AG09309 (cell line): ENCODE measurements at regions not wholly inside any gene's neighbourhood (a gene's known extent, or its start where the extent isn't known, plus 50 kb on each side); places are given as distances from the start of the nearest gene placed in this dataset.

ENCODE experiments used
- DNase-seq: peaks from one replicate; pipeline ENCODE4 v3.0.0-alpha.2; 2010; ENCODE audit warnings: low read depth
- H3K4me3 ChIP-seq: 2 replicates; pipeline ENCODE4 v1.5.1; 2011; ENCODE audit warnings: mild to moderate bottlenecking, low read depth, low read length, moderate library complexity; ENCODE audit not compliant: control insufficient read depth
- CTCF ChIP-seq: IDR thresholded peaks from 2 replicates; pipeline ENCODE4 v1.5.1; 2011; ENCODE audit warnings: mild to moderate bottlenecking, low read depth, low read length, inconsistent platforms; ENCODE audit not compliant: insufficient read depth, control insufficient read depth; ENCODE audit errors: missing control alignments

GRCh38 chr7:50214771-50215170 lies 89.7 kb upstream of the IKZF1 start:
- no peak overlapping the region for H3K4me3 ChIP-seq
- no peak for TF ChIP-seq CTCF

GRCh38 chr7:50214126-50214670 lies 90.3 kb upstream of the IKZF1 start:
- TF ChIP-seq CTCF = no peak
- no peak for DNase-seq
- H3K4me3 ChIP-seq = no peak overlapping the region

More at GRCh38 chr7:50214771-50215170, 89.7 kb upstream of the IKZF1 start:
- no peak for DNase-seq

GRCh38 chr7:50213622-50214017 lies 90.9 kb upstream of the IKZF1 start:
- TF ChIP-seq CTCF = no peak

GRCh38 chr7:50212666-50213621 lies 91.6 kb upstream of the IKZF1 start:
- no peak for DNase-seq
- no peak for TF ChIP-seq CTCF
- no peak overlapping the region for H3K4me3 ChIP-seq

More at GRCh38 chr7:50213622-50214017, 90.9 kb upstream of the IKZF1 start:
- DNase-seq = no peak
- no peak overlapping the region for H3K4me3 ChIP-seq

- H3K4me3 ChIP-seq = no peak overlapping the region
- no peak for DNase-seq
- no peak for TF ChIP-seq CTCF
These were observed 92.5 kb upstream of the IKZF1 start for GRCh38 chr7:50212016-50212325.

- no peak for DNase-seq
- no peak for TF ChIP-seq CTCF
- H3K4me3 ChIP-seq = no peak overlapping the region
These were observed 93.1 kb upstream of the IKZF1 start for GRCh38 chr7:50211130-50212015.
